Uterus (tissue), 3 donors: ENCODE measurements at regions not wholly inside any gene's neighbourhood (a gene's known extent, or its start where the extent isn't known, plus 50 kb on each side); places are given as distances from the start of the nearest gene placed in this dataset.

Source experiments
- DNase-seq, 2 donors: peaks; one replicate each; pipeline ENCODE4 v3.0.0-alpha.2; 2019 to 2020
- H3K27ac ChIP-seq, 2 donors: fragments of 200-600 bp; sonication (generic); 1 replicate in 1 of 2; 2 replicates in 1 of 2; pipeline ENCODE4 v1.5.1; 2016 to 2018
- H3K27me3 ChIP-seq, 2 donors: fragments of 200-600 bp; sonication (generic); one replicate each; pipeline ENCODE4 v1.5.1; 2018 to 2019; ENCODE audit warnings: control low read depth in 1 of 2
- H3K36me3 ChIP-seq, 2 donors: fragments of 200-600 bp; sonication (generic); one replicate each; pipeline ENCODE4 v1.5.1; 2019; ENCODE audit warnings: control low read depth in 1 of 2
- H3K4me1 ChIP-seq, 2 donors: fragments of 200-600 bp; sonication (generic); one replicate each; pipeline ENCODE4 v1.5.1; 2018 to 2019; ENCODE audit warnings: control low read depth in 1 of 2
- H3K4me3 ChIP-seq, 2 donors: fragments of 200-600 bp; sonication (generic); 1 replicate in 1 of 2; 2 replicates in 1 of 2; pipeline ENCODE4 v1.5.1; 2018 to 2019; ENCODE audit warnings: mild to moderate bottlenecking in 1 of 2
- H3K9me3 ChIP-seq, 2 donors: fragments of 200-600 bp; sonication (generic); one replicate each; pipeline ENCODE4 v1.5.1; 2019; ENCODE audit warnings: control low read depth in 1 of 2
- POLR2A ChIP-seq, 2 donors: fragments of 450-650 bp; IDR thresholded peaks; one replicate each; pipeline ENCODE4 v1.6.1; 2016; ENCODE audit warnings: antibody characterized with exemption in 2 of 2, mild to moderate bottlenecking in 1 of 2, moderate library complexity in 1 of 2
- intact Hi-C: fragments of 100-400 bp; cut with DNase I; formaldehyde crosslinking; loops from one replicate; pipeline ENCODE4 v1.15.1; 2023; ENCODE audit warnings: low total_unique reads
- TF ChIP-seq, protein P1 (sequence below), 4 experiments: fragments of 200-600 bp in 2 of 4; fragments of 450-650 bp in 2 of 4; sonication (generic) in 2 of 4; IDR thresholded peaks; one replicate each; pipeline ENCODE4 v1.5.1; 2016 to 2019; ENCODE audit warnings: antibody characterized with exemption in 4 of 4, mild to moderate bottlenecking in 2 of 4, moderate library complexity in 1 of 4
- donor health status: DM: yes; HTN: yes; CAD: no.

- Histone ChIP-seq H3K4me1 (no peaks in the 10 kb centered on the region), H3K36me3 (no peaks in the 10 kb centered on the region), H3K4me3 (no peak overlapping the region), H3K27ac (no peak overlapping the region), H3K27me3 (no peaks in the 10 kb centered on the region), H3K9me3 (no peaks in the 10 kb centered on the region)
- intact Hi-C loops: no loop called here
- TF ChIP-seq, protein P1, sequence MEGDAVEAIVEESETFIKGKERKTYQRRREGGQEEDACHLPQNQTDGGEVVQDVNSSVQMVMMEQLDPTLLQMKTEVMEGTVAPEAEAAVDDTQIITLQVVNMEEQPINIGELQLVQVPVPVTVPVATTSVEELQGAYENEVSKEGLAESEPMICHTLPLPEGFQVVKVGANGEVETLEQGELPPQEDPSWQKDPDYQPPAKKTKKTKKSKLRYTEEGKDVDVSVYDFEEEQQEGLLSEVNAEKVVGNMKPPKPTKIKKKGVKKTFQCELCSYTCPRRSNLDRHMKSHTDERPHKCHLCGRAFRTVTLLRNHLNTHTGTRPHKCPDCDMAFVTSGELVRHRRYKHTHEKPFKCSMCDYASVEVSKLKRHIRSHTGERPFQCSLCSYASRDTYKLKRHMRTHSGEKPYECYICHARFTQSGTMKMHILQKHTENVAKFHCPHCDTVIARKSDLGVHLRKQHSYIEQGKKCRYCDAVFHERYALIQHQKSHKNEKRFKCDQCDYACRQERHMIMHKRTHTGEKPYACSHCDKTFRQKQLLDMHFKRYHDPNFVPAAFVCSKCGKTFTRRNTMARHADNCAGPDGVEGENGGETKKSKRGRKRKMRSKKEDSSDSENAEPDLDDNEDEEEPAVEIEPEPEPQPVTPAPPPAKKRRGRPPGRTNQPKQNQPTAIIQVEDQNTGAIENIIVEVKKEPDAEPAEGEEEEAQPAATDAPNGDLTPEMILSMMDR (IDR thresholded peaks at IDR 0.05): no peak
- TF ChIP-seq POLR2A (IDR thresholded peaks at IDR 0.05): no peak
- no peak for DNase-seq
Observed at GRCh38 chr10:78395162-78395561, 361.5 kb downstream of the RPS24 start.

GRCh38 chr10:78396754-78397153 is 363.1 kb downstream of the RPS24 start:
- no peak overlapping the region for H3K27ac ChIP-seq
- H3K27me3 ChIP-seq: no peaks in the 10 kb centered on the region
- no peak for DNase-seq
- no peaks in the 10 kb centered on the region for H3K9me3 ChIP-seq
- no peaks in the 10 kb centered on the region for H3K4me1 ChIP-seq
- H3K36me3 ChIP-seq: no peaks in the 10 kb centered on the region
- intact Hi-C loops: no loop called here
- no peak for TF ChIP-seq POLR2A (IDR thresholded peaks at IDR 0.05)
- TF ChIP-seq, protein P1 (IDR thresholded peaks at IDR 0.05): no peak
- H3K4me3 ChIP-seq: no peak overlapping the region

DNA sequence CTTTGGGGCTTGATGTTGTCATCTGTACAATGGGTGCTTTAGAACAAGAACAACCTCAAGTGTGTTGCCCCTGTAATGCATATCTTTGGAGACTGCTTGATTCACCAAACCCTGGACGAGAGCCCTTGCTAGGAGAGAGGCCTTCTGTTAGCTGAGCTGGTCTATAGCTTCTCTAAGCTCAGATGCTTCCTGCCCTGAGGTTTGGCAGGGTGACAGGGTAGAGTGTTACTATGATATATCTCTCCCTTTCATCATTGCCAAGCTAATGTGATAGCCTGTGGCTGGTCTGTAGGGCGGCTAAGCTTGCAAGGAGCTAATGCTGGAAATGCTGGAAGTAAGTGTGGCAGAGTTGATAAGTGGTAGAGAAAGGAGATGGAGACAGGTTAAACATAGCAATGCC is 364.1 kb downstream of the RPS24 start:
- Histone ChIP-seq H3K27me3 (no peaks in the 10 kb centered on the region), H3K4me3 (no peak overlapping the region), H3K27ac (no peak overlapping the region), H3K36me3 (no peaks in the 10 kb centered on the region), H3K9me3 (no peaks in the 10 kb centered on the region), H3K4me1 (no peaks in the 10 kb centered on the region)
- intact Hi-C loops: no loop called here
- no peak for DNase-seq
- TF ChIP-seq, protein P1 (IDR thresholded peaks at IDR 0.05): no peak
- no peak for TF ChIP-seq POLR2A (IDR thresholded peaks at IDR 0.05)

DNA sequence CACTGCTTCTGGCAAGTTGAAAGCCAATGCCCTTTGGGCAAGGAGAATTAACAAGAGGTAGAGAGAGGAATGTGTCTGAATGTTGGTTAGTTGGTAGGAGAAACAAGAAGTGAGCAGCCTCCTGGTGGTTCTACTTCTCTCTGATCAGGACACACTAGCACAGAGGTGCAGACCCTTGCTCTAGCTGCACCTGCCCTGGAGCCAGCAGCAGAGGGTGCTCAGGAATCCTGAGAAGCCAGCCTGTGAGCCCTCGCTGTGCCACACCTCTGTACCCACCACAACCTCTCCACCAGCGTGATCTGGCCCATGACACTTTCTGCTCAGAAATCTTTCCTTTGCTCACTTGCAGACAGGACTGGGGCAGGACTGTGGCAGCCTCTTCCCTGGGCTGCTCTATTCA is 364.7 kb downstream of the RPS24 start:
- intact Hi-C loops: no loop called here
- H3K27me3 ChIP-seq: no peaks in the 10 kb centered on the region
- no peaks in the 10 kb centered on the region for H3K4me1 ChIP-seq

DNA sequence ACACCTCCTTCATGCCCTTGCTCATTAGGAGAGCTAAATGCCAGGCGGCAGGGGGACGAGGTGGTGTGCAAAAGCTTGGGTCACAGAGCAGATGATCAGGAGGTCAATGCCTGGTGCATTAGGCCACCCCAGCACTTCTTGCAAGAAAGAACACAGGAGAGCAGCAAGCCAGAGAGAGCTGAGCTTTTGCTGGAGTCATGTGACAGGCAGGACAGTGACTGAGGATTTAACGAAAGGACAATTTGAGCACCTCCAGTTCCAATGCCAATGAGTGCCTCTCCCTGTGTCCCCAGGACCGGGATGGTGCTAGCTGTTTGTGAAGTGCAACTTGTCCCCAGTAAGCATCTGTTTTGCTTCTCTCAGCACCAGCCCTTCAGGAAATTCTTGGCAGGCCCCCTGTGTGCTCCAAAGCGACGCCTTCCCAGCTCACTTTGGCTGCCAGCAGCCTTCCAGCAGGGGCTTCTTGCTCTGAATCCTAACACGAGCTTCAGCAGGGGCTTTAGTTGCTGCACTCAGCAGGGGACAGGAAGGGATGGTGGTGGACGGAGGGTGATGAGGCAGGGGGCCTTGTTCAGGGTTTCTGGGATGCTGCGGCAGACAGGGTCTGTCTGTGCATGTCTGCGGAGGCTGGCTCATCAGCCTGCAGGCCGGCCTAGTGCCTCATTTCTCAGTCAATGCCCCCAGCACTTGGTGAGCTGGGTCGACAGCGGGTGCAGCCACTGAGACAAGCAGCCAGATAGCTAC is 368.1 kb downstream of the RPS24 start:
- peaks cover 0 to 8% of the 10 kb centered on the region in 2 donors for H3K4me1 ChIP-seq
- no peak for DNase-seq
- no peaks in the 10 kb centered on the region for H3K36me3 ChIP-seq
- no peaks in the 10 kb centered on the region for H3K27me3 ChIP-seq
- no peak overlapping the region for H3K4me3 ChIP-seq
- no peaks in the 10 kb centered on the region for H3K9me3 ChIP-seq
- TF ChIP-seq POLR2A (IDR thresholded peaks at IDR 0.05): no peak
- TF ChIP-seq, protein P1 (IDR thresholded peaks at IDR 0.05): no peak
- intact Hi-C loops: no loop called here
- no peak overlapping the region for H3K27ac ChIP-seq

More for the DNA sequence above, 364.7 kb downstream of the RPS24 start:
- Histone ChIP-seq H3K4me3 (no peak overlapping the region), H3K27ac (no peak overlapping the region), H3K9me3 (no peaks in the 10 kb centered on the region), H3K36me3 (no peaks in the 10 kb centered on the region)
- DNase-seq: no peak
- no peak for TF ChIP-seq POLR2A (IDR thresholded peaks at IDR 0.05)
- TF ChIP-seq, protein P1 (IDR thresholded peaks at IDR 0.05): no peak
